ENCODE measurements at regions not wholly inside any gene's neighbourhood (a gene's known extent, or its start where the extent isn't known, plus 50 kb on each side); places are given as distances from the start of the nearest gene placed in this dataset.

- no peak for DNase-seq (ENCODE audit: low read depth)
These were observed 851.6 kb downstream of the CENPC start for GRCh38 chr4:66693694-66694093.

- DNase-seq (ENCODE audit: low read depth) = no peak
These were observed 854.2 kb downstream of the CENPC start for GRCh38 chr4:66691101-66691500.

- DNase-seq (ENCODE audit: low read depth) = no peak
These were observed 856.6 kb downstream of the CENPC start for GRCh38 chr4:66688674-66689073.

- DNase-seq (ENCODE audit: low read depth) = no peak
These were observed 857.8 kb downstream of the CENPC start for GRCh38 chr4:66687459-66687858.

- no peak for DNase-seq (ENCODE audit: low read depth)
These were observed 863.3 kb downstream of the CENPC start for GRCh38 chr4:66681962-66682361.

GRCh38 chr4:66667249-66667648 lies 878.1 kb downstream of the CENPC start:
- no peak for DNase-seq (ENCODE audit: low read depth)

GRCh38 chr4:66662620-66663019 lies 882.7 kb downstream of the CENPC start:
- no peak for DNase-seq (ENCODE audit: low read depth)

- no peak for DNase-seq (ENCODE audit: low read depth)
These were observed 886.5 kb downstream of the CENPC start for GRCh38 chr4:66658809-66659208.

- no peak for DNase-seq (ENCODE audit: low read depth)
These were observed 889.8 kb downstream of the CENPC start for GRCh38 chr4:66655505-66655904.

GRCh38 chr4:66653937-66654336 lies 891.4 kb downstream of the CENPC start:
- DNase-seq (ENCODE audit: low read depth) = no peak

GRCh38 chr4:66649236-66649635 lies 896.1 kb downstream of the CENPC start:
- no peak for DNase-seq (ENCODE audit: low read depth)

- DNase-seq (ENCODE audit: low read depth) = no peak
These were observed 897.4 kb downstream of the CENPC start for GRCh38 chr4:66647926-66648325.

GRCh38 chr4:66647476-66647875 lies 897.8 kb downstream of the CENPC start:
- no peak for DNase-seq (ENCODE audit: low read depth)

- no peak for DNase-seq (ENCODE audit: low read depth)
These were observed 904.9 kb downstream of the CENPC start for GRCh38 chr4:66640233-66640990.

GRCh38 chr4:66639361-66639760 lies 905.9 kb downstream of the CENPC start:
- no peak for DNase-seq (ENCODE audit: low read depth)

- DNase-seq (ENCODE audit: low read depth) = no peak
These were observed 909.0 kb downstream of the CENPC start for GRCh38 chr4:66636349-66636748.

GRCh38 chr4:66633477-66633876 lies 911.8 kb downstream of the CENPC start:
- DNase-seq (ENCODE audit: low read depth) = no peak

GRCh38 chr4:66629927-66630326 lies 915.4 kb downstream of the CENPC start:
- no peak for DNase-seq (ENCODE audit: low read depth)

- DNase-seq (ENCODE audit: low read depth) = no peak
These were observed 917.2 kb downstream of the CENPC start for GRCh38 chr4:66628146-66628545.

GRCh38 chr4:66625480-66625879 lies 919.8 kb downstream of the CENPC start:
- no peak for DNase-seq (ENCODE audit: low read depth)

GRCh38 chr4:66613591-66613990 lies 931.7 kb downstream of the CENPC start:
- DNase-seq (ENCODE audit: low read depth) = no peak

- DNase-seq (ENCODE audit: low read depth) = no peak
These were observed 936.3 kb downstream of the CENPC start for GRCh38 chr4:66609014-66609413.

- DNase-seq (ENCODE audit: low read depth) = no peak
These were observed 936.6 kb upstream of the EPHA5 start for GRCh38 chr4:66606908-66607307.

GRCh38 chr4:66606215-66606614 lies 935.9 kb upstream of the EPHA5 start:
- DNase-seq (ENCODE audit: low read depth) = no peak
